ENCODE measurements at regions not wholly inside any gene's neighbourhood (a gene's known extent, or its start where the extent isn't known, plus 50 kb on each side); places are given as distances from the start of the nearest gene placed in this dataset.

DNA sequence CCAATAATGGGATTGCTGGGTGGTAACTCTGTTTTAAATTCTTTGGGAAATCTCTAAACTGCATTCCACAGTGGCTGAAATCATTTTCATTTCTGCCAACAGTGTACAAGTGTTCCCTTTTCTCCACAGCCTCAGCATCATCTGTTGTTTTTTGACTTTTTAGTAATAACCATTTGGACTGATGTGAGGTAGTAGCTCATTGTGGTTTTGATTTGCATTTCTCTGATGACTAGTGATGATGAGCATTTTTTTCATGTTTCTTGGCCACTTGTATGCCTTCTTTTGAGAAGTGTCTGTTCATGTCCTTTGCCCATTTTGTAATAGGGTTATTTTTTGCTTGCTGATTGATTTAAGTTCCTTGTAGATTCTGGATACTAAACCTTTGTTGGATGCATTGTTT lies 131.9 kb upstream of the B3GALT2 start:
- POLR2A ChIA-PET: no interaction called here

DNA sequence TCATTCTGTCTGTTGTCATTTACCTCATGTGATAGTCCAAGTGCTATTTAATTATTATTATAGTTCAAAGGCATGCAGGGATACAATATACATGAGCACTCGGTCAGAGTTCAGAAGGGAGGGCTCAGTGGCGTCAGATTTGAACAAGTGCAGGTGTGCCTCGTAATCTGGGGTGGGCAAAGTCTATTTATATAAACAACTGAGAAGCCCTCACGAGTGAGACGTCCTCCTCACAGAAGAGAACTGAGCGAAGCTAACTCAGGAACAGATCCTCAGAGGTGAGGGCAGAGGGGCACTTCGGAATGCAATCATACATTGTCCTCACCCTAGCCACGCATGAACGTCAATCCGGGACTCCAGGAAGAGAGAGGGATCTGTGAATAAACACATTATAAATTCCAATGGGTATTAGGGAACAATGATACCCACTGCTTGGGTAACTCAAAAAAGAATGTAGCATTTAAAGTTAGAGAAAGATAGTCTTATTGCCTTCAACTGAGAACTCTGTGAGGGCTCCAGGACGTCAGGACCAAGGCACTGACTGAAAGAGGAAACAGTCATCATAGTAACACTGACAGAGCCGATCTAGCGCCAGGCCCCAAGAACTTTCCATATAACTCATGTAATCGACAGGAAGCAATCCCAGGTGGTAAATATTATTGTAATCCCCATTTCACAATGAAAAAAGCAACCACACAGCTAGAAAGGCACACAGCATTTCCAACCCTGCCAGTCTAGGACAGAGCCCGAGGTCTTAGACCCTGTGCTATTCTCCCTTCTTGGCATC lies 127.1 kb upstream of the B3GALT2 start:
- CTCF ChIA-PET: no interaction called here
- FAIRE-seq: no peak
- WGBS (ENCODE audit: missing lambda C conversion rate): 69% methylated on average over 15 of the region's 15 CpGs
- H3K4me3 ChIP-seq: no peak overlapping the region
- POLR2A ChIA-PET: no interaction called here
- peaks cover 6% of the 10 kb centered on the region; the same call in 1 of the 3 replicates for H3K9me3 ChIP-seq
- no peak for ATAC-seq
- no peaks in the 10 kb centered on the region for H3K4me1 ChIP-seq
- no peak overlapping the region for H3K27ac ChIP-seq
- no peak for DNase-seq (ENCODE audit: low read depth in 1 of 2, low spot score in 1 of 2)
- H3K4me2 ChIP-seq: no peak overlapping the region
- TF ChIP-seq FOXS1 (CRISPR knock-in tag; IDR thresholded peaks at IDR 0.05) (no peak), POLR2AphosphoS2 (conservative IDR thresholded peaks at IDR 0.05; ENCODE audit: low read length) (no peak), RAD21 (conservative IDR thresholded peaks at IDR 0.05 in 1 of 2, IDR thresholded peaks at IDR 0.05 in 1 of 2) (no peak), HOXB5 (CRISPR knock-in tag; IDR thresholded peaks at IDR 0.05) (no peak), FOSL2 (IDR thresholded peaks at IDR 0.05) (no peak), FOSL2 (CRISPR knock-in tag; IDR thresholded peaks at IDR 0.05) (no peak), HOXA7 (CRISPR knock-in tag; IDR thresholded peaks at IDR 0.05) (no peak), EP300 (IDR thresholded peaks at IDR 0.05) (no peak), CHD4 (IDR thresholded peaks at IDR 0.05; ENCODE audit: borderline replicate concordance) (no peak)
- TF ChIP-seq, protein P1, sequence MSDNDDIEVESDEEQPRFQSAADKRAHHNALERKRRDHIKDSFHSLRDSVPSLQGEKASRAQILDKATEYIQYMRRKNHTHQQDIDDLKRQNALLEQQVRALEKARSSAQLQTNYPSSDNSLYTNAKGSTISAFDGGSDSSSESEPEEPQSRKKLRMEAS (IDR thresholded peaks at IDR 0.05): no peak
- TF ChIP-seq, protein P2, sequence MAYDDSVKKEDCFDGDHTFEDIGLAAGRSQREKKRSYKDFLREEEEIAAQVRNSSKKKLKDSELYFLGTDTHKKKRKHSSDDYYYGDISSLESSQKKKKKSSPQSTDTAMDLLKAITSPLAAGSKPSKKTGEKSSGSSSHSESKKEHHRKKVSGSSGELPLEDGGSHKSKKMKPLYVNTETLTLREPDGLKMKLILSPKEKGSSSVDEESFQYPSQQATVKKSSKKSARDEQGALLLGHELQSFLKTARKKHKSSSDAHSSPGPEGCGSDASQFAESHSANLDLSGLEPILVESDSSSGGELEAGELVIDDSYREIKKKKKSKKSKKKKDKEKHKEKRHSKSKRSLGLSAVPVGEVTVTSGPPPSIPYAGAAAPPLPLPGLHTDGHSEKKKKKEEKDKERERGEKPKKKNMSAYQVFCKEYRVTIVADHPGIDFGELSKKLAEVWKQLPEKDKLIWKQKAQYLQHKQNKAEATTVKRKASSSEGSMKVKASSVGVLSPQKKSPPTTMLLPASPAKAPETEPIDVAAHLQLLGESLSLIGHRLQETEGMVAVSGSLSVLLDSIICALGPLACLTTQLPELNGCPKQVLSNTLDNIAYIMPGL (CRISPR knock-in tag; IDR thresholded peaks at IDR 0.05; ENCODE audit: borderline replicate concordance): no peak
- TF ChIP-seq, protein P3, sequence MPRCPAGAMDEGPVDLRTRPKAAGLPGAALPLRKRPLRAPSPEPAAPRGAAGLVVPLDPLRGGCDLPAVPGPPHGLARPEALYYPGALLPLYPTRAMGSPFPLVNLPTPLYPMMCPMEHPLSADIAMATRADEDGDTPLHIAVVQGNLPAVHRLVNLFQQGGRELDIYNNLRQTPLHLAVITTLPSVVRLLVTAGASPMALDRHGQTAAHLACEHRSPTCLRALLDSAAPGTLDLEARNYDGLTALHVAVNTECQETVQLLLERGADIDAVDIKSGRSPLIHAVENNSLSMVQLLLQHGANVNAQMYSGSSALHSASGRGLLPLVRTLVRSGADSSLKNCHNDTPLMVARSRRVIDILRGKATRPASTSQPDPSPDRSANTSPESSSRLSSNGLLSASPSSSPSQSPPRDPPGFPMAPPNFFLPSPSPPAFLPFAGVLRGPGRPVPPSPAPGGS (IDR thresholded peaks at IDR 0.05): no peak
- TF ChIP-seq, protein P4, sequence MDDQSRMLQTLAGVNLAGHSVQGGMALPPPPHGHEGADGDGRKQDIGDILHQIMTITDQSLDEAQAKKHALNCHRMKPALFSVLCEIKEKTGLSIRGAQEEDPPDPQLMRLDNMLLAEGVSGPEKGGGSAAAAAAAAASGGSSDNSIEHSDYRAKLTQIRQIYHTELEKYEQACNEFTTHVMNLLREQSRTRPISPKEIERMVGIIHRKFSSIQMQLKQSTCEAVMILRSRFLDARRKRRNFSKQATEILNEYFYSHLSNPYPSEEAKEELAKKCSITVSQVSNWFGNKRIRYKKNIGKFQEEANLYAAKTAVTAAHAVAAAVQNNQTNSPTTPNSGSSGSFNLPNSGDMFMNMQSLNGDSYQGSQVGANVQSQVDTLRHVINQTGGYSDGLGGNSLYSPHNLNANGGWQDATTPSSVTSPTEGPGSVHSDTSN (IDR thresholded peaks at IDR 0.05): no peak
- TF ChIP-seq, protein P5, sequence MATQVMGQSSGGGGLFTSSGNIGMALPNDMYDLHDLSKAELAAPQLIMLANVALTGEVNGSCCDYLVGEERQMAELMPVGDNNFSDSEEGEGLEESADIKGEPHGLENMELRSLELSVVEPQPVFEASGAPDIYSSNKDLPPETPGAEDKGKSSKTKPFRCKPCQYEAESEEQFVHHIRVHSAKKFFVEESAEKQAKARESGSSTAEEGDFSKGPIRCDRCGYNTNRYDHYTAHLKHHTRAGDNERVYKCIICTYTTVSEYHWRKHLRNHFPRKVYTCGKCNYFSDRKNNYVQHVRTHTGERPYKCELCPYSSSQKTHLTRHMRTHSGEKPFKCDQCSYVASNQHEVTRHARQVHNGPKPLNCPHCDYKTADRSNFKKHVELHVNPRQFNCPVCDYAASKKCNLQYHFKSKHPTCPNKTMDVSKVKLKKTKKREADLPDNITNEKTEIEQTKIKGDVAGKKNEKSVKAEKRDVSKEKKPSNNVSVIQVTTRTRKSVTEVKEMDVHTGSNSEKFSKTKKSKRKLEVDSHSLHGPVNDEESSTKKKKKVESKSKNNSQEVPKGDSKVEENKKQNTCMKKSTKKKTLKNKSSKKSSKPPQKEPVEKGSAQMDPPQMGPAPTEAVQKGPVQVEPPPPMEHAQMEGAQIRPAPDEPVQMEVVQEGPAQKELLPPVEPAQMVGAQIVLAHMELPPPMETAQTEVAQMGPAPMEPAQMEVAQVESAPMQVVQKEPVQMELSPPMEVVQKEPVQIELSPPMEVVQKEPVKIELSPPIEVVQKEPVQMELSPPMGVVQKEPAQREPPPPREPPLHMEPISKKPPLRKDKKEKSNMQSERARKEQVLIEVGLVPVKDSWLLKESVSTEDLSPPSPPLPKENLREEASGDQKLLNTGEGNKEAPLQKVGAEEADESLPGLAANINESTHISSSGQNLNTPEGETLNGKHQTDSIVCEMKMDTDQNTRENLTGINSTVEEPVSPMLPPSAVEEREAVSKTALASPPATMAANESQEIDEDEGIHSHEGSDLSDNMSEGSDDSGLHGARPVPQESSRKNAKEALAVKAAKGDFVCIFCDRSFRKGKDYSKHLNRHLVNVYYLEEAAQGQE (IDR thresholded peaks at IDR 0.05): no peak

More for the DNA sequence above, 131.9 kb upstream of the B3GALT2 start:
- H3K9me3 ChIP-seq: peaks cover 14% of the 10 kb centered on the region; the same call in 1 of the 3 replicates
- CTCF ChIA-PET: interaction anchor here (1.3 kb wide), 1 partner anchor 21 kb away, joined by 3 read pairs; no protein-coding TSS in a partner anchor
- no peak overlapping the region for H3K4me3 ChIP-seq
- TF ChIP-seq FOSL2 (IDR thresholded peaks at IDR 0.05) (no peak), FOSL2 (CRISPR knock-in tag; IDR thresholded peaks at IDR 0.05) (no peak), CEBPB (IDR thresholded peaks at IDR 0.05) (no peak), RNF2 (IDR thresholded peaks at IDR 0.05; ENCODE audit: borderline replicate concordance, low read depth) (no peak), CHD2 (IDR thresholded peaks at IDR 0.05; ENCODE audit: low read length, partially characterized antibody) (no peak), HOXB13 (CRISPR knock-in tag; IDR thresholded peaks at IDR 0.05; ENCODE audit: low read depth) (no peak), RAD21 (conservative IDR thresholded peaks at IDR 0.05 in 1 of 2, IDR thresholded peaks at IDR 0.05 in 1 of 2) (no peak)
- TF ChIP-seq, protein P6, sequence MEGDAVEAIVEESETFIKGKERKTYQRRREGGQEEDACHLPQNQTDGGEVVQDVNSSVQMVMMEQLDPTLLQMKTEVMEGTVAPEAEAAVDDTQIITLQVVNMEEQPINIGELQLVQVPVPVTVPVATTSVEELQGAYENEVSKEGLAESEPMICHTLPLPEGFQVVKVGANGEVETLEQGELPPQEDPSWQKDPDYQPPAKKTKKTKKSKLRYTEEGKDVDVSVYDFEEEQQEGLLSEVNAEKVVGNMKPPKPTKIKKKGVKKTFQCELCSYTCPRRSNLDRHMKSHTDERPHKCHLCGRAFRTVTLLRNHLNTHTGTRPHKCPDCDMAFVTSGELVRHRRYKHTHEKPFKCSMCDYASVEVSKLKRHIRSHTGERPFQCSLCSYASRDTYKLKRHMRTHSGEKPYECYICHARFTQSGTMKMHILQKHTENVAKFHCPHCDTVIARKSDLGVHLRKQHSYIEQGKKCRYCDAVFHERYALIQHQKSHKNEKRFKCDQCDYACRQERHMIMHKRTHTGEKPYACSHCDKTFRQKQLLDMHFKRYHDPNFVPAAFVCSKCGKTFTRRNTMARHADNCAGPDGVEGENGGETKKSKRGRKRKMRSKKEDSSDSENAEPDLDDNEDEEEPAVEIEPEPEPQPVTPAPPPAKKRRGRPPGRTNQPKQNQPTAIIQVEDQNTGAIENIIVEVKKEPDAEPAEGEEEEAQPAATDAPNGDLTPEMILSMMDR (IDR thresholded peaks at IDR 0.05): no peak
- TF ChIP-seq, protein P1 (IDR thresholded peaks at IDR 0.05): no peak
- TF ChIP-seq, protein P3 (IDR thresholded peaks at IDR 0.05): no peak
- TF ChIP-seq, protein P7, sequence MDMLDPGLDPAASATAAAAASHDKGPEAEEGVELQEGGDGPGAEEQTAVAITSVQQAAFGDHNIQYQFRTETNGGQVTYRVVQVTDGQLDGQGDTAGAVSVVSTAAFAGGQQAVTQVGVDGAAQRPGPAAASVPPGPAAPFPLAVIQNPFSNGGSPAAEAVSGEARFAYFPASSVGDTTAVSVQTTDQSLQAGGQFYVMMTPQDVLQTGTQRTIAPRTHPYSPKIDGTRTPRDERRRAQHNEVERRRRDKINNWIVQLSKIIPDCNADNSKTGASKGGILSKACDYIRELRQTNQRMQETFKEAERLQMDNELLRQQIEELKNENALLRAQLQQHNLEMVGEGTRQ (IDR thresholded peaks at IDR 0.05): no peak
- no peak overlapping the region for H3K4me2 ChIP-seq
- no peak overlapping the region for H3K27ac ChIP-seq
- ATAC-seq (no peak), FAIRE-seq (no peak), DNase-seq (ENCODE audit: low read depth in 1 of 2, low spot score in 1 of 2) (no peak)
- H3K4me1 ChIP-seq: 0 out of 3 replicates have a peak, but pooled peaks cover 5% of the 10 kb centered on the region

All from A549 (cell line).